OCI-LY7 (cell line): ENCODE measurements at regions not wholly inside any gene's neighbourhood (a gene's known extent, or its start where the extent isn't known, plus 50 kb on each side); places are given as distances from the start of the nearest gene placed in this dataset.

Experiments used
- EZH2phosphoT487 ChIP-seq: fragments of 200-600 bp; sonication (generic); IDR thresholded peaks from 2 replicates; pipeline ENCODE4 v1.6.1; 2018; ENCODE audit warnings: low read depth, borderline replicate concordance, mild to moderate bottlenecking, mixed run types, antibody characterized with exemption, low read length, moderate library complexity, mixed read lengths
- TF ChIP-seq, protein P1 (sequence below): fragments of 200-600 bp; sonication (generic); conservative IDR thresholded peaks from 2 replicates; pipeline ENCODE4 v1.5.1; 2014; ENCODE audit warnings: mild to moderate bottlenecking, antibody characterized with exemption, low read length, moderate library complexity, mixed read lengths

- TF ChIP-seq, protein P1, sequence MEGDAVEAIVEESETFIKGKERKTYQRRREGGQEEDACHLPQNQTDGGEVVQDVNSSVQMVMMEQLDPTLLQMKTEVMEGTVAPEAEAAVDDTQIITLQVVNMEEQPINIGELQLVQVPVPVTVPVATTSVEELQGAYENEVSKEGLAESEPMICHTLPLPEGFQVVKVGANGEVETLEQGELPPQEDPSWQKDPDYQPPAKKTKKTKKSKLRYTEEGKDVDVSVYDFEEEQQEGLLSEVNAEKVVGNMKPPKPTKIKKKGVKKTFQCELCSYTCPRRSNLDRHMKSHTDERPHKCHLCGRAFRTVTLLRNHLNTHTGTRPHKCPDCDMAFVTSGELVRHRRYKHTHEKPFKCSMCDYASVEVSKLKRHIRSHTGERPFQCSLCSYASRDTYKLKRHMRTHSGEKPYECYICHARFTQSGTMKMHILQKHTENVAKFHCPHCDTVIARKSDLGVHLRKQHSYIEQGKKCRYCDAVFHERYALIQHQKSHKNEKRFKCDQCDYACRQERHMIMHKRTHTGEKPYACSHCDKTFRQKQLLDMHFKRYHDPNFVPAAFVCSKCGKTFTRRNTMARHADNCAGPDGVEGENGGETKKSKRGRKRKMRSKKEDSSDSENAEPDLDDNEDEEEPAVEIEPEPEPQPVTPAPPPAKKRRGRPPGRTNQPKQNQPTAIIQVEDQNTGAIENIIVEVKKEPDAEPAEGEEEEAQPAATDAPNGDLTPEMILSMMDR, result no peak
- no peak for TF ChIP-seq EZH2phosphoT487
Measured at GRCh38 chr9:22203371-22204138, 194.4 kb upstream of the CDKN2B start.
